HCT116 (cell line): ENCODE measurements at regions not wholly inside any gene's neighbourhood (a gene's known extent, or its start where the extent isn't known, plus 50 kb on each side); places are given as distances from the start of the nearest gene placed in this dataset.

ENCODE experiments used
- ATAC-seq: fragments of 200-7000 bp; cut with Tn5 transposase; 2 replicates; pipeline ENCODE4 v1.9.1; 2020; ENCODE audit warnings: mild to moderate bottlenecking, moderate library complexity
- BruUV-seq: library from RNA; stranded (reverse); fragments of 400-500 nt; replicated peaks from 2 replicates; lab custom pipeline; 2021; lab: Mats Ljungman, UMichigan
- CTCF ChIA-PET: fragments of 300-600 bp; sonication (Branson Sonifier 250); formaldehyde crosslinking; loops from one replicate; lab custom pipeline; 2021; ENCODE audit warnings: antibody characterized with exemption; lab: Charles Lee
- POLR2A ChIA-PET: fragments of 300-600, 350-600 bp; sonication (Branson Sonifier 250); formaldehyde crosslinking; loops from one replicate; lab custom pipeline; 2021; ENCODE audit warnings: antibody characterized with exemption; lab: Charles Lee
- RAD21 ChIA-PET, 2 experiments: fragments of 300-600 bp; sonication (Branson Sonifier 250); formaldehyde crosslinking; loops; one replicate each; lab custom pipeline; 2023; ENCODE audit warnings: low total read pairs in 2 of 2; ENCODE audit not compliant: uncharacterized antibody in 2 of 2, unreplicated experiment in 2 of 2, low non-redundant PET in 1 of 2; lab: Charles Lee
- DNase-seq: peaks from one replicate; pipeline ENCODE4 v3.0.0-alpha.2; 2010; ENCODE audit warnings: low read depth, low spot score
- H2AFZ ChIP-seq: fragments of 200-600 bp; shearing (Covaris generic), sonication (generic); 2 replicates; pipeline ENCODE4 v1.6.1; 2017; ENCODE audit warnings: low read depth, mixed run types, mixed read lengths, antibody characterized with exemption, low read length; ENCODE audit not compliant: poor library complexity, severe bottlenecking
- H3K27ac ChIP-seq: 2 replicates; pipeline ENCODE4 v1.5.1; 2012; ENCODE audit warnings: low read depth, low read length
- H3K27me3 ChIP-seq: fragments of 200-600 bp; sonication (generic); 2 replicates; pipeline ENCODE4 v1.6.1; 2016; ENCODE audit warnings: mixed run types, low read length, mixed read lengths; ENCODE audit not compliant: insufficient read depth
- H3K36me3 ChIP-seq, 2 experiments: fragments of 200-500 bp in 1 of 2; fragments of 200-600 bp in 1 of 2; sonication (Bioruptor generic) in 1 of 2; sonication (generic) in 1 of 2; 2 replicates each; pipeline versions ENCODE4 v1.5.1 to v1.6.1; 2014 to 2016; ENCODE audit warnings: low read length in 2 of 2, inconsistent platforms in 1 of 2, mixed read lengths in 1 of 2, mixed run types in 1 of 2; ENCODE audit not compliant: insufficient read depth in 2 of 2, control insufficient read depth in 1 of 2
- H3K4me1 ChIP-seq, 2 experiments: fragments of 200-600 bp in 1 of 2; sonication (generic) in 1 of 2; 2 replicates each; pipeline versions ENCODE4 v1.5.1 to v1.6.1; 2012 to 2017; ENCODE audit warnings: low read length in 2 of 2, inconsistent platforms in 1 of 2, mild to moderate bottlenecking in 1 of 2, mixed read lengths in 1 of 2, mixed run types in 1 of 2, moderate library complexity in 1 of 2; ENCODE audit not compliant: insufficient read depth in 2 of 2, control insufficient read depth in 1 of 2
- H3K4me2 ChIP-seq: fragments of 200-600 bp; sonication (generic); 2 replicates; pipeline ENCODE4 v1.6.1; 2017; ENCODE audit warnings: mixed run types, low read length, mixed read lengths
- H3K4me3 ChIP-seq, 2 experiments: fragments of 200-600 bp in 1 of 2; sonication (generic) in 1 of 2; replicated peaks in 1 of 2; 2 replicates each; pipeline ENCODE4 v1.5.1; 2011 to 2016; ENCODE audit warnings: low read length in 2 of 2, control low read depth in 1 of 2, low read depth in 1 of 2, mild to moderate bottlenecking in 1 of 2, mixed read lengths in 1 of 2, mixed run types in 1 of 2
- H3K79me2 ChIP-seq: fragments of 200-600 bp; sonication (generic); 2 replicates; pipeline ENCODE4 v1.6.1; 2017; ENCODE audit warnings: mild to moderate bottlenecking, mixed run types, low read length, moderate library complexity, mixed read lengths; ENCODE audit not compliant: insufficient read depth
- H3K9ac ChIP-seq: fragments of 200-600 bp; sonication (generic); 2 replicates; pipeline ENCODE4 v1.6.1; 2016; ENCODE audit warnings: low read length, mixed read lengths
- H3K9me2 ChIP-seq: fragments of 200-600 bp; sonication (generic), shearing (Covaris generic); 2 replicates; pipeline ENCODE4 v1.6.1; 2017; ENCODE audit warnings: mixed run types, mild to moderate bottlenecking, moderate library complexity; ENCODE audit not compliant: insufficient read depth
- H3K9me3 ChIP-seq, 2 experiments: fragments of 200-500 bp in 1 of 2; fragments of 200-600 bp in 1 of 2; sonication (Bioruptor generic) in 1 of 2; sonication (generic) in 1 of 2; 2 replicates each; pipeline ENCODE4 v1.6.1; 2014 to 2017; ENCODE audit warnings: low read length in 2 of 2, mixed read lengths in 2 of 2, inconsistent platforms in 1 of 2, low read depth in 1 of 2, mild to moderate bottlenecking in 1 of 2, mixed run types in 1 of 2, moderate library complexity in 1 of 2; ENCODE audit not compliant: control insufficient read depth in 1 of 2, insufficient read depth in 1 of 2
- H4K20me1 ChIP-seq: fragments of 200-600 bp; sonication (generic), shearing (Covaris generic); 2 replicates; pipeline ENCODE4 v1.6.1; 2017; ENCODE audit warnings: mixed run types, mild to moderate bottlenecking, moderate library complexity; ENCODE audit not compliant: insufficient read depth
- CBX3 ChIP-seq: IDR thresholded peaks from 2 replicates; pipeline ENCODE4 v1.6.1; 2012; ENCODE audit warnings: low read depth
- CTCF ChIP-seq, 3 experiments: fragments of 200-600 bp in 1 of 3; sonication (generic) in 1 of 3; IDR thresholded peaks in 2 of 3; conservative IDR thresholded peaks in 1 of 3; 2 replicates each; pipeline ENCODE4 v1.5.1; 2012 to 2017; ENCODE audit warnings: low read depth in 2 of 3, low read length in 2 of 3, antibody characterized with exemption in 1 of 3, borderline replicate concordance in 1 of 3, control low read depth in 1 of 3, mild to moderate bottlenecking in 1 of 3, mixed read lengths in 1 of 3, mixed run types in 1 of 3, moderate library complexity in 1 of 3; ENCODE audit not compliant: insufficient read depth in 1 of 3
- EGR1 ChIP-seq: IDR thresholded peaks from 2 replicates; pipeline ENCODE4 v1.6.1; 2012; ENCODE audit warnings: low read depth
- ELF1 ChIP-seq: IDR thresholded peaks from 2 replicates; pipeline ENCODE4 v1.6.1; 2012; ENCODE audit warnings: low read depth, borderline replicate concordance
- EZH2 ChIP-seq: fragments of 200-600 bp; sonication (generic); IDR thresholded peaks from 2 replicates; pipeline ENCODE4 v1.6.1; 2017; ENCODE audit warnings: antibody characterized with exemption, mixed run types
- EZH2phosphoT487 ChIP-seq: fragments of 200-600 bp; IDR thresholded peaks from 2 replicates; pipeline ENCODE4 v1.6.1; 2018; ENCODE audit warnings: antibody characterized with exemption, borderline replicate concordance
- FOSL1 ChIP-seq: IDR thresholded peaks from 2 replicates; pipeline ENCODE4 v1.6.1; 2012; ENCODE audit warnings: low read depth
- POLR2A ChIP-seq: IDR thresholded peaks from 2 replicates; pipeline ENCODE4 v1.7.0; 2011; ENCODE audit warnings: borderline replicate concordance; ENCODE audit not compliant: insufficient read depth, insufficient read length; ENCODE audit errors: extremely low read depth
- POLR2AphosphoS5 ChIP-seq: IDR thresholded peaks from 2 replicates; pipeline ENCODE4 v1.6.1; 2011; ENCODE audit warnings: mild to moderate bottlenecking, low read depth, low read length, moderate library complexity
- RAD21 ChIP-seq: IDR thresholded peaks from 2 replicates; pipeline ENCODE4 v1.6.1; 2012; ENCODE audit warnings: low read depth, mild to moderate bottlenecking
- REST ChIP-seq: IDR thresholded peaks from 2 replicates; pipeline ENCODE4 v1.6.1; 2012; ENCODE audit warnings: low read depth
- SIN3A ChIP-seq: IDR thresholded peaks from 2 replicates; pipeline ENCODE4 v1.6.1; 2012; ENCODE audit warnings: low read depth
- SP1 ChIP-seq: IDR thresholded peaks from 2 replicates; pipeline ENCODE4 v1.6.1; 2012; ENCODE audit warnings: low read depth
- SRF ChIP-seq: IDR thresholded peaks from 2 replicates; pipeline ENCODE4 v1.6.1; 2012; ENCODE audit warnings: low read depth
- TCF7L2 ChIP-seq: IDR thresholded peaks from 2 replicates; pipeline ENCODE4 v1.7.0; 2011; ENCODE audit warnings: borderline replicate concordance, inconsistent platforms; ENCODE audit not compliant: insufficient read depth, insufficient read length; ENCODE audit errors: extremely low read depth
- ZFX ChIP-seq: fragments of 450-650 bp; IDR thresholded peaks from 2 replicates; pipeline ENCODE4 v1.6.1; 2017
- ZNF274 ChIP-seq: fragments of 200-500 bp; sonication (Bioruptor generic); IDR thresholded peaks from 2 replicates; pipeline ENCODE4 v1.6.1; 2014; ENCODE audit warnings: mild to moderate bottlenecking, low read depth, low read length, inconsistent platforms
- intact Hi-C: fragments of 100-400 bp; cut with micrococcal nuclease; formaldehyde crosslinking; loops from 2 replicates; pipeline ENCODE4 v1.10.0; 2022

- intact Hi-C loops, result no loop called here
- Histone ChIP-seq H3K27ac (no peak overlapping the region), H3K9me2 (no peaks in the 10 kb centered on the region), H3K79me2 (no peaks in the 10 kb centered on the region), H2AFZ (no peak overlapping the region), H4K20me1 (no peaks in the 10 kb centered on the region), H3K9ac (no peak overlapping the region), H3K36me3 (no peaks in the 10 kb centered on the region), H3K27me3 (peaks cover 28% of the 10 kb centered on the region), H3K9me3 (no peaks in the 10 kb centered on the region), H3K4me2 (no peak overlapping the region), H3K4me3 (no peak overlapping the region), H3K4me1 (no peaks in the 10 kb centered on the region)
- no peak for ATAC-seq
- TF ChIP-seq REST, result no peak
- no peak for TF ChIP-seq SP1
- no peak for TF ChIP-seq TCF7L2
- TF ChIP-seq ZNF274, result no peak
- TF ChIP-seq ELF1, result no peak
- no peak for TF ChIP-seq SIN3A
- no peak for TF ChIP-seq EZH2
- no peak for TF ChIP-seq RAD21
- TF ChIP-seq FOSL1, result no peak
- TF ChIP-seq EZH2phosphoT487, result no peak
- no peak for TF ChIP-seq POLR2A
- TF ChIP-seq CTCF (IDR thresholded peaks at IDR 0.05 in 2 of 3, conservative IDR thresholded peaks at IDR 0.05 in 1 of 3; ENCODE audit: borderline replicate concordance in 1 of 3, insufficient read depth in 1 of 3, low read depth in 2 of 3, low read length in 2 of 3), result no peak
- no peak for TF ChIP-seq EGR1
- no peak for TF ChIP-seq CBX3
- TF ChIP-seq SRF, result no peak
- TF ChIP-seq POLR2AphosphoS5, result no peak
- no peak for TF ChIP-seq ZFX
- no TSS peak for BruUV-seq
- POLR2A ChIA-PET, result no interaction called here
- DNase-seq, result no peak
- RAD21 ChIA-PET, result no interaction called here
- CTCF ChIA-PET, result no interaction called here
These were observed 106.3 kb upstream of the ADAMTS18 start for GRCh38 chr16:77541165-77541564.
